A673 (cell line): ENCODE measurements at regions not wholly inside any gene's neighbourhood (a gene's known extent, or its start where the extent isn't known, plus 50 kb on each side); places are given as distances from the start of the nearest gene placed in this dataset.

Experiments
- BruUV-seq: library from RNA; stranded (reverse); fragments of 400-500 nt; replicated peaks from 2 replicates; lab custom pipeline; 2021; lab: Mats Ljungman, UMichigan
- CTCF ChIA-PET: fragments of 300-600 bp; sonication (Branson Sonifier 250); formaldehyde crosslinking; loops from one replicate; lab custom pipeline; 2022; ENCODE audit warnings: antibody characterized with exemption; lab: Charles Lee
- POLR2A ChIA-PET: fragments of 300-600 bp; sonication (Branson Sonifier 250); formaldehyde crosslinking; loops from one replicate; lab custom pipeline; 2022; ENCODE audit warnings: antibody characterized with exemption; ENCODE audit not compliant: low non-redundant PET; lab: Charles Lee
- DNase-seq: peaks from one replicate; pipeline ENCODE4 v3.0.0-alpha.2; 2015; ENCODE audit warnings: low spot score
- H3K27ac ChIP-seq: fragments of 200-600 bp; sonication (generic); 2 replicates; pipeline ENCODE4 v1.5.1; 2016; ENCODE audit warnings: mixed run types, low read depth, mild to moderate bottlenecking, mixed read lengths, antibody characterized with exemption, low read length; ENCODE audit not compliant: poor library complexity, severe bottlenecking
- H3K27me3 ChIP-seq: fragments of 200-600 bp; sonication (generic); replicated peaks from 2 replicates; pipeline ENCODE4 v1.6.1; 2017; ENCODE audit warnings: mixed run types, low read depth, mild to moderate bottlenecking, mixed read lengths, antibody characterized with exemption, low read length; ENCODE audit not compliant: insufficient read depth, poor library complexity
- H3K36me3 ChIP-seq: fragments of 200-600 bp; sonication (generic); 2 replicates; pipeline ENCODE4 v1.6.1; 2016; ENCODE audit warnings: mixed run types, mild to moderate bottlenecking, mixed read lengths, antibody characterized with exemption, low read length; ENCODE audit not compliant: insufficient read depth, poor library complexity, severe bottlenecking
- H3K4me1 ChIP-seq: fragments of 200-600 bp; sonication (generic); 2 replicates; pipeline ENCODE4 v1.6.1; 2017; ENCODE audit warnings: mixed run types, mild to moderate bottlenecking, mixed read lengths, antibody characterized with exemption, low read length; ENCODE audit not compliant: insufficient read depth, poor library complexity, severe bottlenecking
- H3K4me3 ChIP-seq: fragments of 200-600 bp; sonication (generic); 2 replicates; pipeline ENCODE4 v1.5.1; 2016; ENCODE audit warnings: low read depth, mixed run types, mild to moderate bottlenecking, mixed read lengths, low read length; ENCODE audit not compliant: poor library complexity, severe bottlenecking
- H3K9me3 ChIP-seq: fragments of 200-600 bp; sonication (generic); 2 replicates; pipeline ENCODE4 v1.6.1; 2016; ENCODE audit warnings: mixed run types, low read depth, mild to moderate bottlenecking, mixed read lengths, antibody characterized with exemption, low read length; ENCODE audit not compliant: poor library complexity, severe bottlenecking
- EZH2 ChIP-seq: fragments of 200-600 bp; sonication (generic); IDR thresholded peaks from 2 replicates; pipeline ENCODE4 v1.6.1; 2017; ENCODE audit warnings: borderline replicate concordance, low read depth, mild to moderate bottlenecking, mixed read lengths, antibody characterized with exemption, low read length; ENCODE audit not compliant: poor library complexity, severe bottlenecking
- intact Hi-C: fragments of 100-400 bp; cut with micrococcal nuclease; formaldehyde crosslinking; loops from one replicate; pipeline ENCODE4 v1.10.0; 2022; ENCODE audit not compliant: unreplicated experiment
- TF ChIP-seq, protein P1 (sequence below): fragments of 300-800, 200-600 bp; sonication (generic); conservative IDR thresholded peaks from 2 replicates; pipeline ENCODE4 v1.5.1; 2017; ENCODE audit warnings: low read depth, mild to moderate bottlenecking, antibody characterized with exemption, low read length, moderate library complexity, mixed read lengths

DNA sequence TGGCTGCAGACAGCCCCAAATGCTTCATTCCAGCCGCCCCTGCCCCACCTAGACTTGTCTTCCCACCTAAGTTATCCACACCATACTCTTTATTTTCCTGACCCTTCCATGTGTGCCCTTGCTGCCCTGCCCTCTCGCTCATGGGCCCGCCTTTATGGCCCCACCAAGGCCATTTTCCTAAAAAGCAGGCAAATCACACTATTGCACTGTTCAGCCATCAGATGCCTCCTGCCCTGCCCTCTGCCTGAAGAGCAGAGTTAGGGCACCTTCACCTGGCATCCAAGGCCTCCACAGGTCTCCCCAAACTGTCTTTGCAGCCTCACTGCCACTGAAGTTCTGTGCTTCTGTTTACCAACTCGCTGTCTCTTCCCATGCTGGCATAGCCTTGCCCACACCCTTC is 496.7 kb downstream of the EIPR1 start:
- DNase-seq: no peak
- POLR2A ChIA-PET: no interaction called here
- intact Hi-C loops: no loop called here

DNA sequence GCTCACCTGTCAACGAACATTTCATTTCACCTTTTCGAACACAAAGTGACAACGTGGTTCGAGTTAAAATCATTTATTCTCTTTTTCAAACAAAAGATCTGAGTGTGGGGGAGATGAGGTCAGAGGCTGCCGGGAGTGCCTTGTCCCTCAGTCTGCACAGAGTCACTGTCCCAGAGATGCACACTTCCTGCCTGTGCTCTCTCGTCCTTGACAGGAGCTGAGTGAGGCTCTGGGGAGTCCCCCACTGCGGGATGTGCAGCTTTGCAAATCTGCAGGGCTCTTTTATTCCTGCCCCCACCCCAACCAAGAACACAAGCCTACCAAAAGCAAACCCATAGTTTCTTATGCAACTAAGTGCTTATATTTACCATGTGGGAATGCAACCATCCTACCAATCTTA is 497.8 kb downstream of the EIPR1 start:
- H3K4me3 ChIP-seq: no peak overlapping the region
- H3K4me1 ChIP-seq: peaks cover 11% of the 10 kb centered on the region
- intact Hi-C loops: no loop called here
- H3K27me3 ChIP-seq: no peaks in the 10 kb centered on the region
- ChIA-PET CTCF (no interaction called here), POLR2A (no interaction called here)
- TF ChIP-seq, protein P1, sequence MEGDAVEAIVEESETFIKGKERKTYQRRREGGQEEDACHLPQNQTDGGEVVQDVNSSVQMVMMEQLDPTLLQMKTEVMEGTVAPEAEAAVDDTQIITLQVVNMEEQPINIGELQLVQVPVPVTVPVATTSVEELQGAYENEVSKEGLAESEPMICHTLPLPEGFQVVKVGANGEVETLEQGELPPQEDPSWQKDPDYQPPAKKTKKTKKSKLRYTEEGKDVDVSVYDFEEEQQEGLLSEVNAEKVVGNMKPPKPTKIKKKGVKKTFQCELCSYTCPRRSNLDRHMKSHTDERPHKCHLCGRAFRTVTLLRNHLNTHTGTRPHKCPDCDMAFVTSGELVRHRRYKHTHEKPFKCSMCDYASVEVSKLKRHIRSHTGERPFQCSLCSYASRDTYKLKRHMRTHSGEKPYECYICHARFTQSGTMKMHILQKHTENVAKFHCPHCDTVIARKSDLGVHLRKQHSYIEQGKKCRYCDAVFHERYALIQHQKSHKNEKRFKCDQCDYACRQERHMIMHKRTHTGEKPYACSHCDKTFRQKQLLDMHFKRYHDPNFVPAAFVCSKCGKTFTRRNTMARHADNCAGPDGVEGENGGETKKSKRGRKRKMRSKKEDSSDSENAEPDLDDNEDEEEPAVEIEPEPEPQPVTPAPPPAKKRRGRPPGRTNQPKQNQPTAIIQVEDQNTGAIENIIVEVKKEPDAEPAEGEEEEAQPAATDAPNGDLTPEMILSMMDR: no peak
- TF ChIP-seq EZH2: no peak
- no TSS peak for BruUV-seq
- H3K27ac ChIP-seq: no peak overlapping the region
- DNase-seq: no peak
- H3K9me3 ChIP-seq: no peaks in the 10 kb centered on the region
- no peaks in the 10 kb centered on the region for H3K36me3 ChIP-seq

More for the DNA sequence above, 496.7 kb downstream of the EIPR1 start:
- TF ChIP-seq, protein P1: no peak
- no peak for TF ChIP-seq EZH2
- Histone ChIP-seq H3K9me3 (no peaks in the 10 kb centered on the region), H3K27me3 (no peaks in the 10 kb centered on the region), H3K4me1 (peaks cover 11% of the 10 kb centered on the region), H3K36me3 (no peaks in the 10 kb centered on the region), H3K27ac (no peak overlapping the region), H3K4me3 (no peak overlapping the region)
- CTCF ChIA-PET: no interaction called here
- no TSS peak for BruUV-seq

GRCh38 chr2:2879071-2879470 is 498.5 kb downstream of the EIPR1 start:
- Histone ChIP-seq H3K4me3 (no peak overlapping the region), H3K36me3 (no peaks in the 10 kb centered on the region), H3K27me3 (no peaks in the 10 kb centered on the region), H3K9me3 (no peaks in the 10 kb centered on the region), H3K4me1 (peaks cover 11% of the 10 kb centered on the region), H3K27ac (no peak overlapping the region)
- BruUV-seq: no TSS peak
- DNase-seq: no peak
- TF ChIP-seq, protein P1: no peak
- no peak for TF ChIP-seq EZH2
- POLR2A ChIA-PET: no interaction called here
- intact Hi-C loops: no loop called here
- CTCF ChIA-PET: no interaction called here
